Heart right ventricle (tissue), 16 donors: ENCODE measurements at regions not wholly inside any gene's neighbourhood (a gene's known extent, or its start where the extent isn't known, plus 50 kb on each side); places are given as distances from the start of the nearest gene placed in this dataset.

Experiments used
- ATAC-seq, 8 donors: fragments of 200-7000 bp; cut with Tn5 transposase; one replicate each; pipeline ENCODE4 v1.9.1; 2020; ENCODE audit warnings: mild to moderate bottlenecking in 8 of 8, moderate library complexity in 8 of 8, moderate number of reproducible peaks in 1 of 8
- DNase-seq, 2 donors: peaks; one replicate each; pipeline ENCODE4 v3.0.0-alpha.2; 2020
- H3K27ac ChIP-seq, 10 donors: fragments of 200-600 bp; sonication (generic) in 2 of 10; one replicate each; pipeline versions ENCODE4 v1.5.0 to v1.8.0; 2020 to 2022; ENCODE audit warnings: mild to moderate bottlenecking in 3 of 10
- H3K27me3 ChIP-seq, 7 donors: fragments of 200-600 bp; one replicate each; pipeline ENCODE4 v1.8.0; 2021 to 2022; ENCODE audit warnings: mild to moderate bottlenecking in 2 of 7
- H3K36me3 ChIP-seq, 9 donors: fragments of 200-600 bp; sonication (generic) in 1 of 9; one replicate each; pipeline versions ENCODE4 v1.5.0 to v1.8.0; 2020 to 2022; ENCODE audit warnings: mild to moderate bottlenecking in 2 of 9
- H3K4me1 ChIP-seq, 9 donors: fragments of 200-600 bp; sonication (generic) in 1 of 9; one replicate each; pipeline versions ENCODE4 v1.5.0 to v1.8.0; 2020 to 2022; ENCODE audit warnings: mild to moderate bottlenecking in 4 of 9
- H3K4me3 ChIP-seq, 10 donors: fragments of 200-600 bp; sonication (generic) in 2 of 10; one replicate each; pipeline versions ENCODE4 v1.5.0 to v1.8.0; 2020 to 2022; ENCODE audit warnings: mild to moderate bottlenecking in 7 of 10, moderate library complexity in 2 of 10
- H3K9me3 ChIP-seq, 11 donors: fragments of 200-600 bp in 10 of 11; sonication (generic) in 2 of 11; one replicate each; pipeline versions ENCODE4 v1.5.0 to v1.8.0; 2013 to 2022; ENCODE audit warnings: mild to moderate bottlenecking in 2 of 11, control low read depth in 1 of 11, moderate library complexity in 1 of 11
- CTCF ChIP-seq, 9 donors: fragments of 200-600 bp; sonication (generic) in 2 of 9; IDR thresholded peaks; one replicate each; pipeline versions ENCODE4 v1.5.0 to v1.8.0; 2021 to 2022; ENCODE audit warnings: antibody characterized with exemption in 9 of 9, mild to moderate bottlenecking in 5 of 9, moderate library complexity in 1 of 9
- whole genome bisulfite sequencing, 2 donors: extraction: QIAGEN DNeasy Blood & Tissue Kit; methylation state at CpG; one replicate each; pipeline ENCODE4 v1.1.7; 2013; ENCODE audit warnings: inconsistent platforms in 1 of 2; 5-methylcytosine and 5-hydroxymethylcytosine counted together
- intact Hi-C, 10 donors: fragments of 100-400 bp; cut with DNase I; formaldehyde crosslinking; loops; one replicate each; pipeline versions ENCODE4 v1.11.1 to v1.14.2; 2022
- donor health status: Arrhythmogenic right ventricular cardiomyopathy.
- donor health status: ischemic (EF 13 %, LVEDD 7.1; RV severe dilation, severe dysfunction).
- donor health status: healthy with polysubstance abuse.
- donor health status: DM: no; HTN: yes; CAD: no.
- donor health status: DM: no; HTN: no; CAD: no.
- donor health status: ischemic (EF 25% LVEDD 6.9; RV normal size, moderate dysfunction).
- donor health status: ischemic (EF 25% LVEDD 5.7; RV mildly dilated, moderate dysfunction).
- donor health status: healthy.
- donor health status: DM: yes; HTN: yes; CAD: no.
- donor health status: Ischemic cardiomyopathy.
- donor health status: ischemic (EF 35%, LVEDD 5.7; RV mildly dilated, moderate dysfunction).
- donor health status: nonischemic (EF 11% LVEDD 7.7; RV severe dilation, severe dysfunction).
- donor health status: DM: yes; HTN: yes; CAD: no.
- donor health status: PGD.
- donor health status: ischemic (EF 29% LVEDD 5.4; RV normal size, mild dysfunction).
- donor health status: nonischemic (EF 23%, LVEDD 6.1; RV moderate dilation, normal function).

GRCh38 chr5:124658867-124659557 lies 87.4 kb downstream of the ZNF608 start:
- H3K36me3 ChIP-seq: no peaks in the 10 kb centered on the region
- ATAC-seq (no peak), DNase-seq (no peak)
- H3K27ac ChIP-seq: peak overlapping the region in 3 of 10 donors; percentile 18 to 27 (median 27)
- no peak for TF ChIP-seq CTCF (IDR thresholded peaks at IDR 0.05)
- no peak overlapping the region for H3K4me3 ChIP-seq
- peaks cover 0 to 80% (median 0%) of the 10 kb centered on the region in 7 donors for H3K27me3 ChIP-seq
- WGBS, 2 donors: 54% methylated on average over 6 of the region's 6 CpGs
- H3K9me3 ChIP-seq: no peaks in the 10 kb centered on the region
- peaks cover 3 to 96% (median 75%) of the 10 kb centered on the region in 9 donors for H3K4me1 ChIP-seq
- intact Hi-C loops: loop anchor here in 4 of 10 donors (5.0 to 10.0 kb wide), 3 partner anchors 83 to 246 kb away; partner anchors contain the start of gene ZNF608 (in 1 of the 4)

DNA sequence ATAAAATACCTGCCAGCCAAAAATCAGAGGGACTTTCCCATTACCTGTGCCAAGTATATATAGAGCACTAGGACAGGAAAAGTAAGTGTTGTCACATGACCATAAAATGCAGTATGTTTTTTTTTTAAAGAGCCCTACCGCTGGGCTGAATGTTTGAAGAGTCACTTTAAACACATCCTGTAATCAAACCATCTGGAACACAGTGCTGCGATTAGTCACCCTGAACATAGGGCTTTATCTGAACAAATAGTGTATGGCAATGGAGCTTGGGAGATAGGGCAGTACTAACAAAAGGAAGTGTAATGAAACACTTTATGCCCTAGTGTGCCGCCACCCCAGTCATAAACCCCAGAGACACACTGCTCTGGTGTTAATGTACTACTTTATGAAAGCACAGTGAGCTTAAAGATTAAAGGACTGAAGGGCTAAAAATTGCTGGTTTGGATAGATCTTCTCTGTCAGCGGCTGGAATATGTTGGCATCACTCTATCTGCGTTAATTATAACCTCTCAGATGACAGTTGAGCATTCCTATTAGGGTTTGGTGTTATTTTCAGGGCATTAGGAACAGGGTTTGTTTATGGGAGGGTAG lies 90.4 kb downstream of the ZNF608 start:
- H3K36me3 ChIP-seq: no peaks in the 10 kb centered on the region
- H3K4me1 ChIP-seq: peaks cover 3 to 92% (median 63%) of the 10 kb centered on the region in 9 donors
- DNase-seq: no peak
- 32 to 39% methylated on average over 5 of the region's 5 CpGs for WGBS, 2 donors
- H3K27me3 ChIP-seq: peaks cover 0 to 79% (median 0%) of the 10 kb centered on the region in 7 donors
- intact Hi-C loops: loop anchor here in 4 of 10 donors (5.0 to 10.0 kb wide), 3 partner anchors 86 to 249 kb away; partner anchors contain the start of gene ZNF608 (in 1 of the 4)
- TF ChIP-seq CTCF (IDR thresholded peaks at IDR 0.05): no peak
- H3K27ac ChIP-seq: peak overlapping the region in 9 of 10 donors; percentile 8 to 73 (median 56)
- H3K9me3 ChIP-seq: no peaks in the 10 kb centered on the region
- H3K4me3 ChIP-seq: peak overlapping the region in 4 of 10 donors; percentile 12 to 23 (median 16)
- peak in 6 of 8 donors; percentile 24 to 78 (median 58) for ATAC-seq

- intact Hi-C loops: loop anchor here in 4 of 10 donors (5.0 to 10.0 kb wide), 3 partner anchors 87 to 249 kb away; partner anchors contain the start of gene ZNF608 (in 1 of the 4)
- Histone ChIP-seq H3K4me3 (peak overlapping the region in 4 of 10 donors; percentile 12 to 23 (median 16)), H3K27ac (peak overlapping the region in 8 of 10 donors; percentile 42 to 73 (median 62)), H3K9me3 (no peaks in the 10 kb centered on the region), H3K27me3 (peaks cover 0 to 79% (median 0%) of the 10 kb centered on the region in 7 donors), H3K4me1 (peaks cover 3 to 92% (median 63%) of the 10 kb centered on the region in 9 donors), H3K36me3 (no peaks in the 10 kb centered on the region)
- ATAC-seq (no peak), DNase-seq (no peak)
- TF ChIP-seq CTCF (IDR thresholded peaks at IDR 0.05): no peak
- WGBS, 2 donors: 41 to 47% methylated on average over 8 of the region's 8 CpGs
Measured at GRCh38 chr5:124655251-124655917, 91.1 kb downstream of the ZNF608 start.

DNA sequence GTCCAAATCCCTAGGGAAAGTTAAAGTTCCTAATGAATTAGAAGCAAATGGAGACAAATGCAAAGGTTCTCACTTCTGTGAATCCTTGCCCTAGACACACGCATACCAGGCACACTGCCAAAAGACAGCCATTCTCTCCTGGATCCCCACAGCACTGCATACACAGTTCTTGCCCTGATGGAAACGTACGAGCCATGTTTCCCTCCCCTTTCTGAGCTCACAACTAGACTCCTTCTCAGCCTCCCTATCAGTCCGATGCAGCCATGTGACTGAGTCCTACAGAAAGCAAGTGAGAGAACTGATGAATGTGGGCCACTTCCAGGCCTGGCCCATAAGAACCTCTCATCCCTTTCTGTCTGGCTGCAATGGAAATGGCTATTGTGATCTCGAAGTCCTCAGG lies 92.0 kb downstream of the ZNF608 start:
- Histone ChIP-seq H3K4me3 (no peak overlapping the region), H3K27ac (peak overlapping the region in 3 of 10 donors; percentile 56 to 68 (median 68)), H3K27me3 (peaks cover 0 to 74% (median 0%) of the 10 kb centered on the region in 7 donors), H3K36me3 (no peaks in the 10 kb centered on the region), H3K4me1 (peaks cover 3 to 92% (median 63%) of the 10 kb centered on the region in 9 donors), H3K9me3 (no peaks in the 10 kb centered on the region)
- WGBS, 2 donors: 67 to 74% methylated on average over 5 of the region's 5 CpGs
- DNase-seq (no peak), ATAC-seq (no peak)
- TF ChIP-seq CTCF (IDR thresholded peaks at IDR 0.05): no peak
- intact Hi-C loops: loop anchor here in 7 of 10 donors (5.0 to 10.0 kb wide), 7 partner anchors 90 to 897 kb away; partner anchors contain the start of gene ZNF608 (in 2 of the 7)
